ENCODE measurements at regions not wholly inside any gene's neighbourhood (a gene's known extent, or its start where the extent isn't known, plus 50 kb on each side); places are given as distances from the start of the nearest gene placed in this dataset.

- TF ChIP-seq CTCF (conservative IDR thresholded peaks at IDR 0.05; ENCODE audit: low read depth in 2 of 2) (no peak), POLR2AphosphoS5 (IDR thresholded peaks at IDR 0.05; ENCODE audit: low read depth) (no peak), REST (IDR thresholded peaks at IDR 0.05; ENCODE audit: unreplicated experiment) (no peak), EZH2phosphoT487 (IDR thresholded peaks at IDR 0.05; ENCODE audit: unreplicated experiment) (no peak), NANOG (IDR thresholded peaks at IDR 0.05; ENCODE audit: borderline replicate concordance) (no peak)
Measured at GRCh38 chr10:28382525-28383269, 79.8 kb upstream of the MPP7 start.
